Gastroesophageal sphincter (tissue), 3 donors: ENCODE measurements at regions not wholly inside any gene's neighbourhood (a gene's known extent, or its start where the extent isn't known, plus 50 kb on each side); places are given as distances from the start of the nearest gene placed in this dataset.

Experiments
- EP300 ChIP-seq: sonication (generic); formaldehyde crosslinking; IDR thresholded peaks from one replicate; pipeline ENCODE4 v1.6.1; 2017; ENCODE audit warnings: antibody characterized with exemption, mild to moderate bottlenecking
- POLR2A ChIP-seq, 2 donors: fragments of 450-650 bp; IDR thresholded peaks; one replicate each; pipeline ENCODE4 v1.6.1; 2017; ENCODE audit warnings: antibody characterized with exemption in 2 of 2, mild to moderate bottlenecking in 2 of 2, moderate library complexity in 1 of 2
- POLR2AphosphoS5 ChIP-seq: sonication (generic); formaldehyde crosslinking; IDR thresholded peaks from one replicate; pipeline ENCODE4 v1.6.1; 2017; ENCODE audit warnings: antibody characterized with exemption
- TF ChIP-seq, protein P1 (sequence below), 4 experiments: fragments of 200-600 bp in 2 of 4; fragments of 450-650 bp in 2 of 4; sonication (generic) in 1 of 4; IDR thresholded peaks; one replicate each; pipeline ENCODE4 v1.5.1; 2017 to 2019; ENCODE audit warnings: antibody characterized with exemption in 4 of 4, mild to moderate bottlenecking in 2 of 4, moderate library complexity in 2 of 4

DNA sequence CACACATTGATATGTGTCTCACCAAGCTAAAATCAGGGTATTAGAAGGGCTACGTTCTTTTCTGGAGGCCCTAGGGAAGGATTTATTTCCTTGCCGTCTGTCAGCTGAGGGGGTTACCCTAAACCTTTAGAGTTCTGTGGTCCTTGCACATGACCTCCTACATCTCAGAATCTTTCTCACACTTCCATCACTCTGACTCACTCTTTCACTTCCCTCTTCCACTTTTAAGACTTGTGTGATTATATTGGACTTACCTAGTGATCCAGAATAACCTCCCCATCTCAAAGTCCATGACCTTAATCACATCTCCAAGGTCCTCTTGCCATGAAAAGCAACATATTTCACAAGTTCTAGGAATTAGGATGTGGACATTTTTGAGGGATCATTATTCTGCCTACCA, 53.6 kb upstream of the FUNDC1 start:
- TF ChIP-seq EP300: no peak
- TF ChIP-seq, protein P1, sequence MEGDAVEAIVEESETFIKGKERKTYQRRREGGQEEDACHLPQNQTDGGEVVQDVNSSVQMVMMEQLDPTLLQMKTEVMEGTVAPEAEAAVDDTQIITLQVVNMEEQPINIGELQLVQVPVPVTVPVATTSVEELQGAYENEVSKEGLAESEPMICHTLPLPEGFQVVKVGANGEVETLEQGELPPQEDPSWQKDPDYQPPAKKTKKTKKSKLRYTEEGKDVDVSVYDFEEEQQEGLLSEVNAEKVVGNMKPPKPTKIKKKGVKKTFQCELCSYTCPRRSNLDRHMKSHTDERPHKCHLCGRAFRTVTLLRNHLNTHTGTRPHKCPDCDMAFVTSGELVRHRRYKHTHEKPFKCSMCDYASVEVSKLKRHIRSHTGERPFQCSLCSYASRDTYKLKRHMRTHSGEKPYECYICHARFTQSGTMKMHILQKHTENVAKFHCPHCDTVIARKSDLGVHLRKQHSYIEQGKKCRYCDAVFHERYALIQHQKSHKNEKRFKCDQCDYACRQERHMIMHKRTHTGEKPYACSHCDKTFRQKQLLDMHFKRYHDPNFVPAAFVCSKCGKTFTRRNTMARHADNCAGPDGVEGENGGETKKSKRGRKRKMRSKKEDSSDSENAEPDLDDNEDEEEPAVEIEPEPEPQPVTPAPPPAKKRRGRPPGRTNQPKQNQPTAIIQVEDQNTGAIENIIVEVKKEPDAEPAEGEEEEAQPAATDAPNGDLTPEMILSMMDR (IDR thresholded peaks at IDR 0.05): no peak
- no peak for TF ChIP-seq POLR2AphosphoS5
- TF ChIP-seq POLR2A (IDR thresholded peaks at IDR 0.05): no peak
